HEK293 (cell line): ENCODE measurements at regions not wholly inside any gene's neighbourhood (a gene's known extent, or its start where the extent isn't known, plus 50 kb on each side); places are given as distances from the start of the nearest gene placed in this dataset.

Experiments used
- CTCF ChIA-PET: fragments of 350-600 bp; formaldehyde crosslinking; extraction: SDS; loops from one replicate; lab custom pipeline; 2021; ENCODE audit warnings: antibody characterized with exemption; lab: Yijun Ruan, JAX
- POLR2A ChIA-PET: fragments of 300-600 bp; formaldehyde crosslinking; extraction: SDS; loops from one replicate; lab custom pipeline; 2020; ENCODE audit warnings: antibody characterized with exemption, inconsistent platforms; lab: Yijun Ruan, JAX
- H3K27ac ChIP-seq: fragments of 200-500 bp; sonication (Bioruptor generic); 2 replicates; pipeline ENCODE4 v1.5.1; 2014; ENCODE audit warnings: low read depth, low read length, control low read depth, inconsistent platforms; ENCODE audit errors: extremely low read depth
- H3K36me3 ChIP-seq, 2 experiments: fragments of 200-500 bp in 1 of 2; sonication (Bioruptor generic) in 1 of 2; 1 replicate in 1 of 2; 2 replicates in 1 of 2; pipeline ENCODE4 v1.5.1; 2014 to 2017; ENCODE audit warnings: inconsistent platforms in 2 of 2, low read length in 2 of 2; ENCODE audit not compliant: control insufficient read depth in 2 of 2, insufficient read depth in 1 of 2
- H3K4me1 ChIP-seq: fragments of 200-500 bp; sonication (Bioruptor generic); 2 replicates; pipeline ENCODE4 v1.5.1; 2014; ENCODE audit warnings: mild to moderate bottlenecking, low read length, inconsistent platforms; ENCODE audit not compliant: control insufficient read depth, insufficient read depth
- H3K4me3 ChIP-seq: 2 replicates; pipeline ENCODE4 v1.5.1; 2011; ENCODE audit warnings: low read depth, mild to moderate bottlenecking, control low read depth, low read length, moderate library complexity
- H3K9me3 ChIP-seq: fragments of 200-500 bp; sonication (Bioruptor generic); 2 replicates; pipeline ENCODE4 v1.5.1; 2014; ENCODE audit warnings: low read depth, low read length, inconsistent platforms; ENCODE audit not compliant: control insufficient read depth, insufficient read depth
- GLI4 ChIP-seq: fragments of 450-650 bp; formaldehyde crosslinking; IDR thresholded peaks from 2 replicates; pipeline ENCODE4 v1.5.1; 2016; ENCODE audit warnings: missing biosample characterization, missing genetic modification characterization
- IKZF3 ChIP-seq: fragments of 450-650 bp; IDR thresholded peaks from 2 replicates; pipeline ENCODE4 v1.5.0; 2018; ENCODE audit warnings: missing biosample characterization, mild to moderate bottlenecking, missing genetic modification characterization, moderate library complexity
- PBX3 ChIP-seq: sonication (generic); formaldehyde crosslinking; IDR thresholded peaks from 2 replicates; pipeline ENCODE4 v1.8.1; 2022; ENCODE audit warnings: mild to moderate bottlenecking, moderate library complexity, missing genetic modification reagents
- SETDB1 ChIP-seq: IDR thresholded peaks from one replicate; pipeline ENCODE4 v1.6.1; 2017; ENCODE audit warnings: mild to moderate bottlenecking, low read length, moderate library complexity, mixed read lengths; ENCODE audit not compliant: insufficient read length
- SP2 ChIP-seq: fragments of 450-650 bp; formaldehyde crosslinking; IDR thresholded peaks from 2 replicates; pipeline ENCODE4 v1.5.1; 2016; ENCODE audit warnings: missing biosample characterization, missing genetic modification characterization
- WT1 ChIP-seq: fragments of 450-650 bp; formaldehyde crosslinking; IDR thresholded peaks from 2 replicates; pipeline ENCODE4 v1.5.1; 2016; ENCODE audit warnings: missing biosample characterization, missing genetic modification characterization
- ZBTB17 ChIP-seq: fragments of 450-650 bp; formaldehyde crosslinking; IDR thresholded peaks from 2 replicates; pipeline ENCODE4 v1.5.1; 2016; ENCODE audit warnings: missing biosample characterization, missing genetic modification characterization
- ZBTB48 ChIP-seq: fragments of 450-650 bp; formaldehyde crosslinking; IDR thresholded peaks from 2 replicates; pipeline ENCODE4 v1.5.1; 2016; ENCODE audit warnings: missing biosample characterization, missing genetic modification characterization
- ZBTB8A ChIP-seq: fragments of 450-650 bp; formaldehyde crosslinking; IDR thresholded peaks from 2 replicates; pipeline ENCODE4 v1.5.1; 2016; ENCODE audit warnings: missing biosample characterization, missing genetic modification characterization
- ZNF148 ChIP-seq: fragments of 450-650 bp; formaldehyde crosslinking; IDR thresholded peaks from 2 replicates; pipeline ENCODE4 v1.5.0; 2017; ENCODE audit warnings: missing biosample characterization, missing genetic modification characterization, borderline replicate concordance
- ZNF202 ChIP-seq: fragments of 450-650 bp; formaldehyde crosslinking; IDR thresholded peaks from 2 replicates; pipeline ENCODE4 v1.5.1; 2016; ENCODE audit warnings: missing biosample characterization, missing genetic modification characterization, borderline replicate concordance
- ZNF214 ChIP-seq: fragments of 450-650 bp; formaldehyde crosslinking; IDR thresholded peaks from 2 replicates; pipeline ENCODE4 v1.5.1; 2017; ENCODE audit warnings: missing biosample characterization, mild to moderate bottlenecking, missing genetic modification characterization, borderline replicate concordance
- ZNF24 ChIP-seq: fragments of 450-650 bp; formaldehyde crosslinking; IDR thresholded peaks from 2 replicates; pipeline ENCODE4 v1.5.1; 2016; ENCODE audit warnings: missing biosample characterization, missing genetic modification characterization
- ZNF341 ChIP-seq: fragments of 450-650 bp; formaldehyde crosslinking; IDR thresholded peaks from 2 replicates; pipeline ENCODE4; 2016; ENCODE audit warnings: low read depth, missing biosample characterization, missing genetic modification characterization
- ZNF596 ChIP-seq: fragments of 450-650 bp; IDR thresholded peaks from 2 replicates; pipeline ENCODE4 v1.5.0; 2018; ENCODE audit warnings: missing biosample characterization, mild to moderate bottlenecking, missing genetic modification characterization, moderate library complexity
- ZNF660 ChIP-seq: fragments of 450-650 bp; IDR thresholded peaks from 2 replicates; pipeline ENCODE4 v1.5.1; 2018; ENCODE audit warnings: missing biosample characterization, mild to moderate bottlenecking, missing genetic modification characterization
- ZNF664 ChIP-seq: fragments of 450-650 bp; formaldehyde crosslinking; IDR thresholded peaks from 2 replicates; pipeline ENCODE4 v1.5.1; 2016; ENCODE audit warnings: missing biosample characterization, missing genetic modification characterization
- ZNF701 ChIP-seq: fragments of 450-650 bp; formaldehyde crosslinking; IDR thresholded peaks from 2 replicates; pipeline ENCODE4 v1.5.1; 2016; ENCODE audit warnings: missing biosample characterization, missing genetic modification characterization
- TF ChIP-seq, protein P1 (sequence below): fragments of 450-650 bp; formaldehyde crosslinking; IDR thresholded peaks from 2 replicates; pipeline ENCODE4 v1.5.1; 2017; ENCODE audit warnings: missing biosample characterization, missing genetic modification characterization

- ChIA-PET POLR2A (no interaction called here), CTCF (no interaction called here)
- TF ChIP-seq ZNF24 (tag by site-specific recombination): no peak
- no peak for TF ChIP-seq ZNF701
- no peak for TF ChIP-seq SP2
- TF ChIP-seq ZNF660 (tag by site-specific recombination): no peak
- no peak for TF ChIP-seq ZBTB48 (tag by site-specific recombination)
- no peak for TF ChIP-seq SETDB1
- TF ChIP-seq ZBTB8A (tag by site-specific recombination): no peak
- no peak for TF ChIP-seq PBX3 (CRISPR knock-in tag)
- no peak for TF ChIP-seq GLI4 (tag by site-specific recombination)
- no peak for TF ChIP-seq ZNF341 (tag by site-specific recombination)
- TF ChIP-seq, protein P1, sequence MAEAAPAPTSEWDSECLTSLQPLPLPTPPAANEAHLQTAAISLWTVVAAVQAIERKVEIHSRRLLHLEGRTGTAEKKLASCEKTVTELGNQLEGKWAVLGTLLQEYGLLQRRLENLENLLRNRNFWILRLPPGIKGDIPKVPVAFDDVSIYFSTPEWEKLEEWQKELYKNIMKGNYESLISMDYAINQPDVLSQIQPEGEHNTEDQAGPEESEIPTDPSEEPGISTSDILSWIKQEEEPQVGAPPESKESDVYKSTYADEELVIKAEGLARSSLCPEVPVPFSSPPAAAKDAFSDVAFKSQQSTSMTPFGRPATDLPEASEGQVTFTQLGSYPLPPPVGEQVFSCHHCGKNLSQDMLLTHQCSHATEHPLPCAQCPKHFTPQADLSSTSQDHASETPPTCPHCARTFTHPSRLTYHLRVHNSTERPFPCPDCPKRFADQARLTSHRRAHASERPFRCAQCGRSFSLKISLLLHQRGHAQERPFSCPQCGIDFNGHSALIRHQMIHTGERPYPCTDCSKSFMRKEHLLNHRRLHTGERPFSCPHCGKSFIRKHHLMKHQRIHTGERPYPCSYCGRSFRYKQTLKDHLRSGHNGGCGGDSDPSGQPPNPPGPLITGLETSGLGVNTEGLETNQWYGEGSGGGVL (tag by site-specific recombination): no peak
- no peak for TF ChIP-seq ZNF202 (tag by site-specific recombination)
- no peak for TF ChIP-seq ZNF214
- no peak for TF ChIP-seq ZBTB17 (tag by site-specific recombination)
- Histone ChIP-seq H3K4me3 (no peak overlapping the region), H3K4me1 (no peaks in the 10 kb centered on the region), H3K36me3 (no peaks in the 10 kb centered on the region), H3K27ac (no peak overlapping the region), H3K9me3 (no peaks in the 10 kb centered on the region; the same call in 1 of the 2 replicates)
These were observed 364.3 kb upstream of the CT83 start for GRCh38 chrX:116827063-116827462.

DNA sequence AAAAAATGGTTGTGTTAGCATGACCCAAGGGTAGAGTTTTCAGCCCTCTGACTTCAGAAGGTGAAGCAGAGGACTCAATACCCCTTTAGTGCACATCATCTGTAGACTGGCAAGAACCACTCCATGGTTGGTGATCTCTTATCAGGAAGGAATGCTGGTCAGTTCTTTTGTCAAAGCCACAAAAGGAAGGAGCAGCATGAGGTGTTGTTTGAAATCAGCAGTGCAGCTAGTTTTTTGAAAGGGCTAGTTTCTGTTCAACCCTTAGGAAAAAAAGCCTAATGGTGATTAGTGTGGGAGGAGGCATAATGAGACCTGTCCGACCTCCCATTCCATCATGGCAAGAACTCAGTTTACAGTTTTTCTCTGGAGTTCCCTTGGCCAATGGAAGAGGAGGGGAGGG is 362.0 kb upstream of the CT83 start:
- Histone ChIP-seq H3K4me3 (no peak overlapping the region), H3K9me3 (no peaks in the 10 kb centered on the region; the same call in 1 of the 2 replicates), H3K4me1 (no peaks in the 10 kb centered on the region), H3K36me3 (no peaks in the 10 kb centered on the region), H3K27ac (no peak overlapping the region)
- ChIA-PET CTCF (no interaction called here), POLR2A (no interaction called here)
- TF ChIP-seq ZNF596 (tag by site-specific recombination): no peak
- TF ChIP-seq ZNF148: no peak

DNA sequence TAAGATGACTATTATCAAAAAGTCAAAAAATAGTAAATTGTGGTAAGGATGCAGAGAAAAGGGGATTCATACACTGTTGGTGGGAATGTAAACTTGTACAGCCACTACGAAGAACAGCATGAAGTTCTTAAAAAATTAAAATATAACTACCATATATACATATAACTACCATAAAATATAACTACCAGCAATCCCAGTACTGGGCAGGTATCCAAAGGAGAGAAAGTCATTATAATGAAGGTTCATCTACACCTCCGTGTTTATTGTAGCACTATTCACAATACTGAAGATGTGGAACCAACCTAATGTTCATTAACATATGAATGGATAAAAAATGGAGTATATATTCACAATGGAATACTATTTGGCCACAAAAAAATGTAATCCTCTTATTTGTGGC is 360.9 kb upstream of the CT83 start:
- Histone ChIP-seq H3K4me3 (no peak overlapping the region), H3K9me3 (no peaks in the 10 kb centered on the region), H3K36me3 (no peaks in the 10 kb centered on the region), H3K4me1 (no peaks in the 10 kb centered on the region), H3K27ac (no peak overlapping the region)
- ChIA-PET CTCF (no interaction called here), POLR2A (no interaction called here)
- TF ChIP-seq ZNF202 (tag by site-specific recombination) (no peak), IKZF3 (no peak), ZNF214 (no peak), WT1 (tag by site-specific recombination) (no peak), ZNF664 (tag by site-specific recombination) (no peak)
